NB4 (cell line): ENCODE measurements at regions not wholly inside any gene's neighbourhood (a gene's known extent, or its start where the extent isn't known, plus 50 kb on each side); places are given as distances from the start of the nearest gene placed in this dataset.
"Not testable (repeated sequence)": the region's sequence is repeated elsewhere in the genome, so short reads cannot be mapped to it uniquely, and the experiment has no call there.

Source experiments
- DNase-seq: peaks from one replicate; pipeline ENCODE4 v3.0.0; 2010; ENCODE audit warnings: low read depth
- H3K4me3 ChIP-seq: one replicate; pipeline ENCODE4 v1.5.1; 2011; ENCODE audit warnings: mild to moderate bottlenecking, low read depth, low read length, moderate library complexity
- MAX ChIP-seq: IDR thresholded peaks from 2 replicates; pipeline ENCODE4 v1.6.1; 2011; ENCODE audit warnings: low read depth, low read length
- MYC ChIP-seq: IDR thresholded peaks from 2 replicates; pipeline ENCODE4 v1.6.1; 2011; ENCODE audit warnings: low read depth, low read length
- POLR2A ChIP-seq: IDR thresholded peaks from 2 replicates; pipeline ENCODE4 v1.6.1; 2011; ENCODE audit warnings: mild to moderate bottlenecking; ENCODE audit not compliant: insufficient read length; ENCODE audit errors: extremely low read depth
- TF ChIP-seq, protein P1 (sequence below): IDR thresholded peaks from one replicate; pipeline ENCODE4 v1.5.1; 2012; ENCODE audit warnings: low read depth, low read length

DNA sequence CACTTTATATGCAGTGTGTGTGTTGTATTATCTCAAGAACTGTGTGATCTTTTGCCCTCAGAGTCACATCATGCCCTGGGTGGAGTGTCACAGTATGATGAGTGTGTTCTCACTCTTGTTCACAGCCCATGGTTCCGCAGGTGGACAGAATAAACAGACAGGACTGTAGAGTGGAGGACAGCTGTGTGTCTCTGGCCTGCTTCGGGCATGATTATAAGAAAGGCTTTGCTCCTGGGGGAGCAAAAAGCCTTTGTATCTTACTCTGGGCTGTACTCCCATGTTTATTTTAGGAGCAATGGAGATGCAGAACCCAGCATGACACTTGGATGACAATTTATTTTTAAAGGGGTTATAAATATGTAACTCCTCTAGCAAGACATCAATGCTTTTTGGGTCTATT is 371.7 kb upstream of the MEX3C start:
- DNase-seq, result no peak
- TF ChIP-seq MYC, result no peak
- TF ChIP-seq, protein P1, sequence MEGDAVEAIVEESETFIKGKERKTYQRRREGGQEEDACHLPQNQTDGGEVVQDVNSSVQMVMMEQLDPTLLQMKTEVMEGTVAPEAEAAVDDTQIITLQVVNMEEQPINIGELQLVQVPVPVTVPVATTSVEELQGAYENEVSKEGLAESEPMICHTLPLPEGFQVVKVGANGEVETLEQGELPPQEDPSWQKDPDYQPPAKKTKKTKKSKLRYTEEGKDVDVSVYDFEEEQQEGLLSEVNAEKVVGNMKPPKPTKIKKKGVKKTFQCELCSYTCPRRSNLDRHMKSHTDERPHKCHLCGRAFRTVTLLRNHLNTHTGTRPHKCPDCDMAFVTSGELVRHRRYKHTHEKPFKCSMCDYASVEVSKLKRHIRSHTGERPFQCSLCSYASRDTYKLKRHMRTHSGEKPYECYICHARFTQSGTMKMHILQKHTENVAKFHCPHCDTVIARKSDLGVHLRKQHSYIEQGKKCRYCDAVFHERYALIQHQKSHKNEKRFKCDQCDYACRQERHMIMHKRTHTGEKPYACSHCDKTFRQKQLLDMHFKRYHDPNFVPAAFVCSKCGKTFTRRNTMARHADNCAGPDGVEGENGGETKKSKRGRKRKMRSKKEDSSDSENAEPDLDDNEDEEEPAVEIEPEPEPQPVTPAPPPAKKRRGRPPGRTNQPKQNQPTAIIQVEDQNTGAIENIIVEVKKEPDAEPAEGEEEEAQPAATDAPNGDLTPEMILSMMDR, result no peak
- no peak for TF ChIP-seq POLR2A
- no peak overlapping the region for H3K4me3 ChIP-seq

DNA sequence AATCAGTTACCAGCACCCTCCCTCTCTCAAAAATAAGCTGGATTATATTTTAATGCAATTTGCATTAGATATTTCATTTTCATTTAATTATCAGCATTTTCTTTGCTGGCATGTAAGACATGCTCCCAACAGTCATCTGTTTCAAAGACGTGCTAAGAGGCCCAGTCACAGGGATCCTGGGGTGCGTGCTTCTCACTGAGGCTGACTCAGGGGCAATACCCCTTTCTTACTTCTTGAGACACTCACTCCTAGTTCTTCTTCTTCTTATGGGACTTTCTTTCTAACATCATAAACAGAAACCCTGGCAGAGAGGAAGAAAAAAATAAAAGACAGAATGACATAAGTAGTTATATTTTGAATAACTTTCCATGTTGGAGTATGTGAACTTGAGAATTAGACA is 372.1 kb upstream of the MEX3C start:
- TF ChIP-seq MAX (no peak), MYC (no peak), POLR2A (no peak)
- TF ChIP-seq, protein P1, result no peak
- no peak overlapping the region for H3K4me3 ChIP-seq
- no peak for DNase-seq

DNA sequence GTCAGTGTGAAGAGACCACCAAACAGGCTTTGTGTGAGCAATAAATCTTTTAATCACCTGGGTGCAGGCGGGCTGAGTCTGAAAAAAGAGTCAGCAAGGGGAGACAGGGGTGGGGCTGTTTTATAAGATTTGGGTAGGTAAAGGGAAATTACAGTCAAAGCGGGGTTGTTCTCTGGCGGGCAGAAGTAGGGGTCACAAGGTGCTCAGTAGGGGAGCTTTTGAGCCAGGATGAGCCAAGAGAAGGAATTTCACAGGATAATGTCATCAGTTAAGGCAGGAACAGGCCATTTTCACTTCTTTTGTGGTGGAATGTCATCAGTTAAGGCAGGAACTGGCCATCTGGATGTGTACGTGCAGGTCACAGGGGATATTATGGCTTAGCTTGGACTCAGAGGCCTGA is 372.6 kb upstream of the MEX3C start:
- not testable (repeated sequence) for H3K4me3 ChIP-seq, DNase-seq

GRCh38 chr18:51573886-51574285 is 376.4 kb upstream of the MEX3C start:
- not testable (repeated sequence) for H3K4me3 ChIP-seq, DNase-seq

GRCh38 chr18:51575171-51575570 is 377.7 kb upstream of the MEX3C start:
- no peak for TF ChIP-seq POLR2A
- TF ChIP-seq, protein P1, result no peak
- no peak for TF ChIP-seq MYC
- no peak for TF ChIP-seq MAX
- no peak for DNase-seq
- no peak overlapping the region for H3K4me3 ChIP-seq

DNA sequence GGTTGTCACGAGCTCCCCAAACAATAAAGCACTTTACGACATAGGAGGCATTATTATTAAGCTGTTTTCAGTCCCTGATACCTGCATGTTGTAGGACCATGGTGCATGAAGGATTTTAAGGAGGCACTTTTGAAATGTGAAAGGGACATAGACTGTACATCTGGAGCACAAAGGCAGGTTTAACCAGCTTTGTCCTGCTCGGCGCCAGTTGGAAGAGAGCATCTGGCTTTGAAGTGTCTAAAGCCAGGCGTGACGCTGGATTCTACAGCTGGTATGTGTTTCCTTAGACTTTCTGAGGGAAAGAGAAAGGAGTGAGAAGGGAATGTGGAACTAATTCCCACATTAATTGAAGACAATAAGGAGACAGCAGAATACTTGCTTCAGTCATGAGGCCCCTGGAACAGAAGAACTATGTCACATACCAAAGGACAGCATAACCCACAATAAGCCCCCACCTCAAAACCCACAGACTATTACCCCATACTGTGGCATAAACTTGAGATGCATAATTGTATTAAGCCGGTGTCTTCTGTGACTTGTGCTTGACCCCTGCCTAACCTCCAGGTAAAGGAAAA is 381.0 kb upstream of the MEX3C start:
- no peak overlapping the region for H3K4me3 ChIP-seq
- TF ChIP-seq, protein P1, result no peak
- TF ChIP-seq POLR2A (no peak), MAX (no peak), MYC (no peak)
- DNase-seq, result no peak

DNA sequence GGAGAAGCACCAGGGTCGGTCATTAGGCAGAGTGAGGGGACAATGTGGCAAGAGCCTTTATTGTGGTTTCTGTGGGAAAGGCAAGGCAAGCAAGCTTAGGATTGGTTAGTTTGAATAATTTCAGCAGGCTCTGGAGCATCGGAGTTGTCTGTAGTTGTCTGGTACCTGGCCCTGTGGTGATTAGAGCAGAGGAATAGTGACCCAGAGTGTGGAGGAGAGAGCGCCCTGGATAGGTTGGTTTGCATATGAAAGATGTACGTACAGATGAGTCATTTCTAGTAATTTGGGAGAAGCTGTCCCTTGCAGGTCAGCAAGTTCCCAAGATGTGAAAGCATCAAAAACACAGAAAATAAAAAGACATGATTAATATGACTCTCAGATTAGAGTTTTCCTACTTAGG is 383.1 kb upstream of the MEX3C start:
- no peak for DNase-seq
- no peak overlapping the region for H3K4me3 ChIP-seq
- TF ChIP-seq MYC, result no peak
- TF ChIP-seq POLR2A, result no peak
- TF ChIP-seq, protein P1, result no peak
- no peak for TF ChIP-seq MAX
